GM23248 (cell line): ENCODE measurements at regions not wholly inside any gene's neighbourhood (a gene's known extent, or its start where the extent isn't known, plus 50 kb on each side); places are given as distances from the start of the nearest gene placed in this dataset.

ENCODE experiments used
- DNase-seq: peaks from one replicate; pipeline ENCODE4 v3.0.0-alpha.2; 2015
- H2AFZ ChIP-seq: fragments of 200-600 bp; sonication (generic); 2 replicates; pipeline ENCODE4 v1.6.1; 2016; ENCODE audit warnings: antibody characterized with exemption
- H3F3A ChIP-seq: fragments of 200-600 bp; sonication (generic); 2 replicates; pipeline ENCODE4 v1.6.1; 2016; ENCODE audit warnings: mild to moderate bottlenecking, antibody characterized with exemption, mixed run types; ENCODE audit not compliant: insufficient read depth
- H3K27ac ChIP-seq: fragments of 200-600 bp; sonication (generic); 2 replicates; pipeline ENCODE4 v1.5.1; 2016; ENCODE audit warnings: mild to moderate bottlenecking
- H3K27me3 ChIP-seq: fragments of 200-600 bp; sonication (generic); replicated peaks from 2 replicates; pipeline ENCODE4 v1.6.1; 2016; ENCODE audit warnings: mild to moderate bottlenecking; ENCODE audit not compliant: insufficient read depth
- H3K36me3 ChIP-seq: fragments of 200-600 bp; sonication (generic); 2 replicates; pipeline ENCODE4 v1.6.1; 2016; ENCODE audit warnings: low read depth, mild to moderate bottlenecking
- H3K4me1 ChIP-seq: fragments of 200-600 bp; sonication (generic); 2 replicates; pipeline ENCODE4 v1.6.1; 2016; ENCODE audit warnings: mild to moderate bottlenecking; ENCODE audit not compliant: insufficient read depth
- H3K4me2 ChIP-seq: fragments of 200-600 bp; sonication (generic); one replicate; pipeline ENCODE4 v1.6.1; 2016; ENCODE audit warnings: mild to moderate bottlenecking; ENCODE audit not compliant: unreplicated experiment
- H3K4me3 ChIP-seq: fragments of 200-600 bp; sonication (generic); 2 replicates; pipeline ENCODE4 v1.5.1; 2016; ENCODE audit warnings: mild to moderate bottlenecking
- H3K79me2 ChIP-seq: fragments of 200-600 bp; sonication (generic); 2 replicates; pipeline ENCODE4 v1.6.1; 2016; ENCODE audit warnings: mild to moderate bottlenecking; ENCODE audit not compliant: insufficient read depth
- H3K9ac ChIP-seq: fragments of 200-600 bp; sonication (generic); 2 replicates; pipeline ENCODE4 v1.6.1; 2016; ENCODE audit warnings: mild to moderate bottlenecking
- H3K9me2 ChIP-seq: fragments of 200-600 bp; sonication (generic); 2 replicates; pipeline ENCODE4 v1.6.1; 2016; ENCODE audit warnings: mixed run types, mild to moderate bottlenecking, moderate library complexity; ENCODE audit not compliant: insufficient read depth
- H3K9me3 ChIP-seq: fragments of 200-600 bp; sonication (generic); one replicate; pipeline ENCODE4 v1.6.1; 2017; ENCODE audit warnings: low read depth
- H4K20me1 ChIP-seq: fragments of 200-600 bp; sonication (generic); 2 replicates; pipeline ENCODE4 v1.6.0; 2016; ENCODE audit not compliant: insufficient read depth
- EZH2 ChIP-seq: fragments of 200-600 bp; sonication (generic); IDR thresholded peaks from 2 replicates; pipeline ENCODE4 v1.6.1; 2018; ENCODE audit warnings: antibody characterized with exemption, mild to moderate bottlenecking; ENCODE audit not compliant: insufficient read depth, poor library complexity, severe bottlenecking
- EZH2phosphoT487 ChIP-seq: fragments of 200-600 bp; sonication (generic); IDR thresholded peaks from 2 replicates; pipeline ENCODE4 v1.6.1; 2018; ENCODE audit warnings: antibody characterized with exemption, moderate library complexity, mild to moderate bottlenecking, low read depth; ENCODE audit not compliant: insufficient read depth
- WGBS, 2 experiments: methylation state at CpG; one replicate each; pipeline ENCODE4 v1.1.6; 2015 to 2017; ENCODE audit warnings: low lambda C conversion rate in 2 of 2, low coverage in 1 of 2; ENCODE audit errors: missing lambda C conversion rate in 2 of 2; 5-methylcytosine and 5-hydroxymethylcytosine counted together
- in situ Hi-C: fragments of 300-500 bp; cut with MboI; formaldehyde crosslinking; loops from 2 replicates; pipeline ENCODE4 v1.15.0; 2020

- no peak overlapping the region for H3K9ac ChIP-seq
- H4K20me1 ChIP-seq = no peaks in the 10 kb centered on the region
- H3K4me2 ChIP-seq = no peak overlapping the region
- WGBS, 2 experiments = 0 to 2% methylated on average over 1 of the region's 1 CpG
- H2AFZ ChIP-seq = no peak overlapping the region
- no peaks in the 10 kb centered on the region for H3K79me2 ChIP-seq
- no peaks in the 10 kb centered on the region for H3K9me3 ChIP-seq
- H3K9me2 ChIP-seq = no peaks in the 10 kb centered on the region
- no peak for DNase-seq
- TF ChIP-seq EZH2phosphoT487 (no peak), EZH2 (no peak)
- in situ Hi-C loops = no loop called here
- H3K27me3 ChIP-seq = no peaks in the 10 kb centered on the region
- H3K36me3 ChIP-seq = no peaks in the 10 kb centered on the region
- no peaks in the 10 kb centered on the region for H3F3A ChIP-seq
- no peak overlapping the region for H3K4me3 ChIP-seq
- no peaks in the 10 kb centered on the region for H3K4me1 ChIP-seq
- H3K27ac ChIP-seq = no peak overlapping the region
These were observed 412.0 kb upstream of the KIF2A start for GRCh38 chr5:61894046-61894445.

GRCh38 chr5:61896811-61897210, 409.2 kb upstream of the KIF2A start:
- H2AFZ ChIP-seq = no peak overlapping the region
- H4K20me1 ChIP-seq = no peaks in the 10 kb centered on the region
- H3K9me3 ChIP-seq = no peaks in the 10 kb centered on the region
- H3K27ac ChIP-seq = no peak overlapping the region
- in situ Hi-C loops = no loop called here
- TF ChIP-seq EZH2 (no peak), EZH2phosphoT487 (no peak)
- H3K27me3 ChIP-seq = no peaks in the 10 kb centered on the region
- WGBS, 2 experiments = 11 to 17% methylated on average over 4 of the region's 4 CpGs
- H3K79me2 ChIP-seq = no peaks in the 10 kb centered on the region
- no peak for DNase-seq
- no peaks in the 10 kb centered on the region for H3F3A ChIP-seq
- H3K9me2 ChIP-seq = no peaks in the 10 kb centered on the region
- no peak overlapping the region for H3K4me2 ChIP-seq
- H3K36me3 ChIP-seq = no peaks in the 10 kb centered on the region
- no peaks in the 10 kb centered on the region for H3K4me1 ChIP-seq
- H3K4me3 ChIP-seq = no peak overlapping the region
- no peak overlapping the region for H3K9ac ChIP-seq

DNA sequence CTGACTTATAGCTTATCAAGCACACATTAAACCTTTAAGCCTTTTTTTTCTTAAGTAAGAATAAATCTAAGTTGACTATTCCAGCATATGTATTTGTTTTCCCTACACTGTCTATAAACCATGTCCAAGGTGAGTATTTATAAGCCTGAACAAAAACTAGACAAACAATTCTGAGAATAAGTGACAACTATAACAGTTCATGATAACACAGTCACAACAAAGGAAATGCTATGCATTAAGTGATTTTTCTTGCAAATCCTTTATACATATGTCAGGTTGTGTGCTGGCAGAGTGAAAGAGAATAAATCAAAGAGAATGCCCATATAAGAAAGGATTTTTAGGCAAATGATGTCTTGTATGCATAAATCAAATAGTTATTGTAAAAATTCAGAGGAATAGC, 408.8 kb upstream of the KIF2A start:
- Histone ChIP-seq H3K4me3 (no peak overlapping the region), H3K79me2 (no peaks in the 10 kb centered on the region), H3K4me2 (no peak overlapping the region), H3F3A (no peaks in the 10 kb centered on the region), H3K9ac (no peak overlapping the region), H3K9me2 (no peaks in the 10 kb centered on the region), H3K9me3 (no peaks in the 10 kb centered on the region), H3K36me3 (no peaks in the 10 kb centered on the region), H3K27me3 (no peaks in the 10 kb centered on the region), H3K27ac (no peak overlapping the region), H3K4me1 (no peaks in the 10 kb centered on the region), H2AFZ (no peak overlapping the region), H4K20me1 (no peaks in the 10 kb centered on the region)
- no peak for DNase-seq
- TF ChIP-seq EZH2phosphoT487 (no peak), EZH2 (no peak)
- in situ Hi-C loops = no loop called here

- H3K9me3 ChIP-seq = no peaks in the 10 kb centered on the region
- no peaks in the 10 kb centered on the region for H4K20me1 ChIP-seq
- no peak overlapping the region for H2AFZ ChIP-seq
- H3K4me3 ChIP-seq = no peak overlapping the region
- no peaks in the 10 kb centered on the region for H3K36me3 ChIP-seq
- no peaks in the 10 kb centered on the region for H3F3A ChIP-seq
- TF ChIP-seq EZH2phosphoT487 = no peak
- TF ChIP-seq EZH2 = no peak
- H3K4me2 ChIP-seq = no peak overlapping the region
- 49 to 57% methylated on average over 5 of the region's 5 CpGs for WGBS, 2 experiments
- H3K9me2 ChIP-seq = no peaks in the 10 kb centered on the region
- H3K27me3 ChIP-seq = no peaks in the 10 kb centered on the region
- H3K9ac ChIP-seq = no peak overlapping the region
- in situ Hi-C loops = no loop called here
- H3K27ac ChIP-seq = no peak overlapping the region
- no peaks in the 10 kb centered on the region for H3K4me1 ChIP-seq
- no peaks in the 10 kb centered on the region for H3K79me2 ChIP-seq
- no peak for DNase-seq
These were observed 404.0 kb upstream of the KIF2A start for GRCh38 chr5:61901997-61902396.

DNA sequence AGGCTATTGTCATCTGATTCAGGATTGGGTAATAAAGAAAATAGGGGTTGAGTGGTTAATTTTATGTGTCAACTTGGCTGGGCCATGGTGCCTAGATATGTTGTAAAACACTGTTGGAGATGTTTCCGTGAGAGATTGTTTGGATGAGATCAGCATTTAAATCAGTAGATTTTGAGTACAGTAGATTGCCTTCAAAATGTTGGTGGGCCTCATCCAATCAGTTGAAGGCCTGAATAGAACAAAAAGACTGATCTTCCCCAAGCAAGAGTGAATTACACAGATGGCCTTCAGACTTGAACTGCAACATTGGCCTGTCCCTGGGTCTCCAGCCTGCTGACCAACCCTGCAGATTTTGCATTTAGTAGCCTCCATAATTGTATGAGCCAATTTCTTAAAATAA, 401.3 kb upstream of the KIF2A start:
- Histone ChIP-seq H3K4me2 (no peak overlapping the region), H3K27me3 (no peaks in the 10 kb centered on the region), H3K9me2 (no peaks in the 10 kb centered on the region), H3K9ac (no peak overlapping the region), H3K9me3 (no peaks in the 10 kb centered on the region), H2AFZ (no peak overlapping the region), H3K36me3 (no peaks in the 10 kb centered on the region), H3K27ac (no peak overlapping the region), H3K79me2 (no peaks in the 10 kb centered on the region), H4K20me1 (no peaks in the 10 kb centered on the region), H3K4me3 (no peak overlapping the region), H3K4me1 (no peaks in the 10 kb centered on the region), H3F3A (no peaks in the 10 kb centered on the region)
- no peak for DNase-seq
- in situ Hi-C loops = no loop called here
- no peak for TF ChIP-seq EZH2phosphoT487
- no peak for TF ChIP-seq EZH2
- 0 to 7% methylated on average over 1 of the region's 1 CpG for WGBS, 2 experiments
